Mammary epithelial cell (primary cell): ENCODE measurements at regions not wholly inside any gene's neighbourhood (a gene's known extent, or its start where the extent isn't known, plus 50 kb on each side); places are given as distances from the start of the nearest gene placed in this dataset.

ENCODE experiments used
- CTCF ChIP-seq, 2 donors: IDR thresholded peaks in 1 of 2; conservative IDR thresholded peaks in 1 of 2; 2 replicates each; pipeline ENCODE4 v1.5.1; 2011 to 2012; ENCODE audit warnings: inconsistent platforms in 2 of 2, low read length in 2 of 2, mild to moderate bottlenecking in 2 of 2, control low read depth in 1 of 2, low read depth in 1 of 2; ENCODE audit not compliant: insufficient read depth in 1 of 2; ENCODE audit errors: extremely low read depth in 1 of 2
- EZH2 ChIP-seq: IDR thresholded peaks from 2 replicates; pipeline ENCODE4 v1.6.1; 2012; ENCODE audit warnings: low read length, inconsistent platforms, borderline replicate concordance

GRCh38 chr1:104726917-104727316 is 977.2 kb downstream of the AMY1C start:
- TF ChIP-seq CTCF (conservative IDR thresholded peaks at IDR 0.05 in 1 of 2, IDR thresholded peaks at IDR 0.05 in 1 of 2; ENCODE audit: extremely low read depth in 1 of 2, insufficient read depth in 1 of 2, low read depth in 1 of 2, low read length in 2 of 2) (no peak), EZH2 (no peak)
